Loucy (cell line): ENCODE measurements at regions not wholly inside any gene's neighbourhood (a gene's known extent, or its start where the extent isn't known, plus 50 kb on each side); places are given as distances from the start of the nearest gene placed in this dataset.

Experiments used
- H2AFZ ChIP-seq: fragments of 200-600 bp; sonication (generic); 2 replicates; pipeline ENCODE4 v1.6.0; 2016; ENCODE audit warnings: antibody characterized with exemption, mild to moderate bottlenecking, low read length, moderate library complexity
- H3F3A ChIP-seq: fragments of 200-600 bp; 2 replicates; pipeline ENCODE4 v1.6.0; 2016; ENCODE audit warnings: antibody characterized with exemption, low read depth, mild to moderate bottlenecking
- H3K27me3 ChIP-seq: fragments of 200-600 bp; sonication (generic); 2 replicates; pipeline ENCODE4 v1.6.1; 2014; ENCODE audit warnings: low read length, mild to moderate bottlenecking; ENCODE audit not compliant: insufficient read depth, poor library complexity, severe bottlenecking
- H3K36me3 ChIP-seq: fragments of 200-600 bp; sonication (generic); 2 replicates; pipeline ENCODE4 v1.6.1; 2016; ENCODE audit warnings: low read length; ENCODE audit not compliant: insufficient read depth
- H3K4me1 ChIP-seq: fragments of 200-600 bp; sonication (generic); 2 replicates; pipeline ENCODE4 v1.5.1; 2014; ENCODE audit warnings: low read length, mild to moderate bottlenecking; ENCODE audit not compliant: insufficient read depth, poor library complexity, severe bottlenecking
- H3K4me2 ChIP-seq: fragments of 200-600 bp; sonication (generic); 2 replicates; pipeline ENCODE4 v1.6.0; 2014; ENCODE audit warnings: antibody characterized with exemption, low read length, low read depth, mild to moderate bottlenecking; ENCODE audit not compliant: poor library complexity, severe bottlenecking
- H3K4me3 ChIP-seq: fragments of 200-600 bp; sonication (generic); 2 replicates; pipeline ENCODE4 v1.5.1; 2014; ENCODE audit warnings: low read length, mild to moderate bottlenecking, mixed read lengths; ENCODE audit not compliant: poor library complexity, severe bottlenecking
- H3K79me2 ChIP-seq: fragments of 200-600 bp; sonication (generic); 2 replicates; pipeline ENCODE4 v1.6.1; 2014; ENCODE audit warnings: low read length; ENCODE audit not compliant: insufficient read depth
- H3K9ac ChIP-seq: fragments of 200-600 bp; sonication (generic); 2 replicates; pipeline ENCODE4 v1.6.0; 2014; ENCODE audit warnings: mild to moderate bottlenecking, low read depth, low read length, moderate library complexity; ENCODE audit not compliant: poor library complexity, severe bottlenecking
- H3K9me2 ChIP-seq: fragments of 200-600 bp; sonication (generic); replicated peaks from 2 replicates; pipeline ENCODE4 v1.6.1; 2016; ENCODE audit warnings: low read depth, low read length, mixed read lengths
- H3K9me3 ChIP-seq: fragments of 200-600 bp; sonication (generic); 2 replicates; pipeline ENCODE4 v1.6.1; 2014; ENCODE audit warnings: mild to moderate bottlenecking, antibody characterized with exemption, low read length, low read depth; ENCODE audit not compliant: insufficient read depth
- H4K20me1 ChIP-seq: fragments of 200-600 bp; sonication (generic); 2 replicates; pipeline ENCODE4 v1.6.0; 2014; ENCODE audit warnings: antibody characterized with exemption, low read length, mild to moderate bottlenecking; ENCODE audit not compliant: insufficient read depth, poor library complexity, severe bottlenecking
- CTCF ChIP-seq: fragments of 200-600 bp; sonication (generic); conservative IDR thresholded peaks from 2 replicates; pipeline ENCODE4 v1.5.1; 2014; ENCODE audit warnings: mild to moderate bottlenecking, antibody characterized with exemption, low read length
- EZH2phosphoT487 ChIP-seq: fragments of 200-600 bp; IDR thresholded peaks from 2 replicates; pipeline ENCODE4 v1.6.1; 2018; ENCODE audit warnings: antibody characterized with exemption, mild to moderate bottlenecking, moderate library complexity, borderline replicate concordance

- Histone ChIP-seq H3K9ac (no peak overlapping the region), H3K79me2 (no peaks in the 10 kb centered on the region), H3K36me3 (no peaks in the 10 kb centered on the region), H3K9me2 (no peaks in the 10 kb centered on the region), H3K4me1 (no peaks in the 10 kb centered on the region), H2AFZ (no peak overlapping the region), H3K4me2 (no peak overlapping the region), H4K20me1 (no peaks in the 10 kb centered on the region), H3K27me3 (peaks cover 5% of the 10 kb centered on the region), H3K4me3 (no peak overlapping the region), H3F3A (no peaks in the 10 kb centered on the region), H3K9me3 (peaks cover 23% of the 10 kb centered on the region; the same call in 1 of the 2 replicates)
- no peak for TF ChIP-seq CTCF
- TF ChIP-seq EZH2phosphoT487: no peak
Measured at GRCh38 chr20:43809206-43809819, 82.5 kb upstream of the GTSF1L start.

- Histone ChIP-seq H3K4me1 (peaks cover 6% of the 10 kb centered on the region), H3F3A (no peaks in the 10 kb centered on the region), H3K9ac (no peak overlapping the region), H3K79me2 (no peaks in the 10 kb centered on the region), H2AFZ (no peak overlapping the region), H3K4me3 (no peak overlapping the region), H3K9me3 (peaks cover 21% of the 10 kb centered on the region; the same call in 1 of the 2 replicates), H4K20me1 (no peaks in the 10 kb centered on the region), H3K4me2 (no peak overlapping the region), H3K27me3 (no peaks in the 10 kb centered on the region), H3K9me2 (no peaks in the 10 kb centered on the region), H3K36me3 (no peaks in the 10 kb centered on the region)
- TF ChIP-seq EZH2phosphoT487 (no peak), CTCF (no peak)
Measured at GRCh38 chr20:43804781-43805180, 78.0 kb upstream of the GTSF1L start.

- Histone ChIP-seq H3K27me3 (no peaks in the 10 kb centered on the region), H3K4me3 (no peak overlapping the region), H4K20me1 (no peaks in the 10 kb centered on the region), H3K4me1 (peaks cover 10% of the 10 kb centered on the region), H2AFZ (no peak overlapping the region), H3F3A (no peaks in the 10 kb centered on the region), H3K4me2 (no peak overlapping the region), H3K9ac (no peak overlapping the region), H3K9me2 (no peaks in the 10 kb centered on the region), H3K36me3 (no peaks in the 10 kb centered on the region), H3K79me2 (no peaks in the 10 kb centered on the region), H3K9me3 (peaks cover 10% of the 10 kb centered on the region; the same call in 1 of the 2 replicates)
- no peak for TF ChIP-seq CTCF
- TF ChIP-seq EZH2phosphoT487: no peak
Measured at GRCh38 chr20:43803276-43803675, 76.5 kb upstream of the GTSF1L start.
